Trophoblast cell (in vitro differentiated cells and primary cell): ENCODE measurements at regions not wholly inside any gene's neighbourhood (a gene's known extent, or its start where the extent isn't known, plus 50 kb on each side); places are given as distances from the start of the nearest gene placed in this dataset.

Source experiments
- DNase-seq, 2 donors: peaks; one replicate each; pipeline ENCODE4 v3.0.0-alpha.2; 2016
- H2AFZ ChIP-seq: 2 replicates; pipeline ENCODE4 v1.6.1; 2013; ENCODE audit warnings: low read length, moderate library complexity, mild to moderate bottlenecking; ENCODE audit not compliant: insufficient read depth, poor library complexity
- H2AK5ac ChIP-seq: 2 replicates; pipeline ENCODE4 v1.6.1; 2013; ENCODE audit warnings: mild to moderate bottlenecking, low read length
- H2BK120ac ChIP-seq: 2 replicates; pipeline ENCODE4 v1.6.1; 2013; ENCODE audit warnings: low read length, mild to moderate bottlenecking, moderate library complexity; ENCODE audit not compliant: insufficient read depth, poor library complexity
- H2BK12ac ChIP-seq: 2 replicates; pipeline ENCODE4 v1.6.1; 2013; ENCODE audit warnings: mild to moderate bottlenecking, low read length, moderate library complexity
- H2BK5ac ChIP-seq: 2 replicates; pipeline ENCODE4 v1.6.1; 2013; ENCODE audit warnings: low read length, low read depth, moderate library complexity, mild to moderate bottlenecking; ENCODE audit not compliant: poor library complexity
- H3K14ac ChIP-seq: 2 replicates; pipeline ENCODE4 v1.6.1; 2013; ENCODE audit warnings: mild to moderate bottlenecking, low read length
- H3K18ac ChIP-seq: 2 replicates; pipeline ENCODE4 v1.6.1; 2013; ENCODE audit warnings: mild to moderate bottlenecking, low read length
- H3K23ac ChIP-seq: 2 replicates; pipeline ENCODE4 v1.6.1; 2013; ENCODE audit warnings: low read length
- H3K27ac ChIP-seq: 2 replicates; pipeline ENCODE4 v1.5.1; 2013; ENCODE audit warnings: low read depth, mild to moderate bottlenecking, inconsistent platforms, low read length, moderate library complexity
- H3K27me3 ChIP-seq: 2 replicates; pipeline ENCODE4 v1.6.1; 2013; ENCODE audit warnings: inconsistent platforms, mild to moderate bottlenecking, low read length, moderate library complexity; ENCODE audit not compliant: insufficient read depth
- H3K36me3 ChIP-seq, 2 experiments: 1 replicate in 1 of 2; 2 replicates in 1 of 2; pipeline ENCODE4 v1.6.1; 2013; ENCODE audit warnings: low read length in 2 of 2, mild to moderate bottlenecking in 2 of 2, moderate library complexity in 1 of 2; ENCODE audit not compliant: insufficient read depth in 2 of 2, control insufficient read depth in 1 of 2
- H3K4ac ChIP-seq: 2 replicates; pipeline ENCODE4 v1.6.1; 2013; ENCODE audit warnings: low read depth, mild to moderate bottlenecking, low read length, moderate library complexity
- H3K4me1 ChIP-seq, 2 experiments: 1 replicate in 1 of 2; 2 replicates in 1 of 2; pipeline ENCODE4 v1.6.1; 2013; ENCODE audit warnings: low read length in 2 of 2, mild to moderate bottlenecking in 2 of 2, moderate library complexity in 1 of 2; ENCODE audit not compliant: insufficient read depth in 2 of 2, control insufficient read depth in 1 of 2
- H3K4me2 ChIP-seq: 2 replicates; pipeline ENCODE4 v1.6.1; 2013; ENCODE audit warnings: inconsistent platforms, mild to moderate bottlenecking, low read length, moderate library complexity
- H3K4me3 ChIP-seq: 2 replicates; pipeline ENCODE4 v1.5.1; 2013; ENCODE audit warnings: mild to moderate bottlenecking, low read depth, low read length, inconsistent platforms
- H3K79me1 ChIP-seq: one replicate; pipeline ENCODE4 v1.6.1; 2013; ENCODE audit warnings: low read length
- H3K79me2 ChIP-seq: 2 replicates; pipeline ENCODE4 v1.6.1; 2013; ENCODE audit warnings: low read length, mild to moderate bottlenecking; ENCODE audit not compliant: control insufficient read depth, insufficient read depth, poor library complexity
- H3K9ac ChIP-seq: 2 replicates; pipeline ENCODE4 v1.6.1; 2013; ENCODE audit warnings: mild to moderate bottlenecking, low read length
- H3K9me3 ChIP-seq: 2 replicates; pipeline ENCODE4 v1.6.1; 2013; ENCODE audit warnings: low read depth, mild to moderate bottlenecking, control low read depth, inconsistent platforms, low read length; ENCODE audit not compliant: insufficient read depth
- H4K12ac ChIP-seq: 2 replicates; pipeline ENCODE4 v1.6.1; 2013; ENCODE audit warnings: low read depth, mild to moderate bottlenecking, low read length, moderate library complexity
- H4K8ac ChIP-seq: 2 replicates; pipeline ENCODE4 v1.6.1; 2013; ENCODE audit warnings: low read depth, mild to moderate bottlenecking, low read length, moderate library complexity
- H4K91ac ChIP-seq: one replicate; pipeline ENCODE4 v1.6.1; 2013; ENCODE audit warnings: low read depth, mild to moderate bottlenecking, low read length, moderate library complexity
- whole genome bisulfite sequencing: extraction: QIAGEN DNeasy Blood & Tissue Kit; methylation state at CpG from one replicate; pipeline ENCODE4 v1.1.7; 2013; ENCODE audit warnings: missing lambda C conversion rate; ENCODE audit not compliant: insufficient read length, insufficient coverage; ENCODE audit errors: extremely low coverage; 5-methylcytosine and 5-hydroxymethylcytosine counted together

DNA sequence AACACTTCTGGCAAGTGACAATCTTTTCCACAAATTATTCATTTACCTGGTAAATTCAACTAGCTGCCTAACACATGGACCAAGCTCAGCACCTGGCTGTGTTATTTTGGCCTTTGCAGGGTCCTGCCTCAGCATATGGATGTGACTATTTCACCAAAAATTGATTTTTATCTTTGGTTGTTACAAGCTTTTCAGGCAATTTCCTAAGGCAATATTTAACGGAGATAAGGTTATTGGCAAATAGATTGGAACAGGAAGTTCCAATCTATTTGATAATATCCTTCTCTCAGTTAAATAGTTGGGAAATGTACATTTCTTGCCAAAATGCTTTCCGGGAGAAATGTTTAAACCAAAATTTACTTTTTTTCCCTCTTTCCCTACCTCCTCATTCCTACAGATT is 415.2 kb upstream of the SMARCA2 start:
- H3K4me2 ChIP-seq, result no peak overlapping the region
- no peak overlapping the region for H2AFZ ChIP-seq
- H3K4me3 ChIP-seq, result no peak overlapping the region
- H3K4me1 ChIP-seq, result no peaks in the 10 kb centered on the region
- H3K23ac ChIP-seq, result no peak overlapping the region
- no CpG with 5 or more reads among the region's 2 CpGs for WGBS
- H3K79me2 ChIP-seq, result no peaks in the 10 kb centered on the region
- DNase-seq, result peak; percentile 15 to 93
- H3K79me1 ChIP-seq, result no peaks in the 10 kb centered on the region
- H4K12ac ChIP-seq, result no peak overlapping the region
- H3K27ac ChIP-seq, result no peak overlapping the region
- no peak overlapping the region for H3K18ac ChIP-seq
- no peak overlapping the region for H4K91ac ChIP-seq
- no peaks in the 10 kb centered on the region for H3K27me3 ChIP-seq
- no peak overlapping the region for H2BK5ac ChIP-seq
- no peak overlapping the region for H4K8ac ChIP-seq
- no peak overlapping the region for H2BK12ac ChIP-seq
- H3K9ac ChIP-seq, result no peak overlapping the region
- no peaks in the 10 kb centered on the region for H3K36me3 ChIP-seq
- no peak overlapping the region for H3K14ac ChIP-seq
- no peaks in the 10 kb centered on the region for H3K9me3 ChIP-seq
- H3K4ac ChIP-seq, result no peak overlapping the region
- H2AK5ac ChIP-seq, result no peak overlapping the region
- no peak overlapping the region for H2BK120ac ChIP-seq

GRCh38 chr9:1604942-1605560 is 410.1 kb upstream of the SMARCA2 start:
- H3K4me3 ChIP-seq, result no peak overlapping the region
- no peak overlapping the region for H2BK5ac ChIP-seq
- H3K9me3 ChIP-seq, result no peaks in the 10 kb centered on the region
- no peaks in the 10 kb centered on the region for H3K4me1 ChIP-seq
- H4K12ac ChIP-seq, result no peak overlapping the region
- no peak overlapping the region for H3K4me2 ChIP-seq
- no peak overlapping the region for H2BK12ac ChIP-seq
- peak in 1 of 2 donors; percentile 49 for DNase-seq
- H3K14ac ChIP-seq, result no peak overlapping the region
- H3K79me2 ChIP-seq, result no peaks in the 10 kb centered on the region
- H2BK120ac ChIP-seq, result no peak overlapping the region
- H3K4ac ChIP-seq, result no peak overlapping the region
- H2AK5ac ChIP-seq, result no peak overlapping the region
- H4K91ac ChIP-seq, result no peak overlapping the region
- no peaks in the 10 kb centered on the region for H3K36me3 ChIP-seq
- H3K27ac ChIP-seq, result no peak overlapping the region
- no peak overlapping the region for H4K8ac ChIP-seq
- H3K79me1 ChIP-seq, result no peaks in the 10 kb centered on the region
- no peak overlapping the region for H2AFZ ChIP-seq
- H3K27me3 ChIP-seq, result no peaks in the 10 kb centered on the region
- no peak overlapping the region for H3K9ac ChIP-seq
- whole genome bisulfite sequencing, result no CpG with 5 or more reads among the region's 5 CpGs
- H3K23ac ChIP-seq, result no peak overlapping the region
- H3K18ac ChIP-seq, result no peak overlapping the region

GRCh38 chr9:1606253-1606652 is 408.9 kb upstream of the SMARCA2 start:
- Histone ChIP-seq H3K36me3 (no peaks in the 10 kb centered on the region), H3K9ac (no peak overlapping the region), H4K8ac (no peak overlapping the region), H3K79me1 (no peaks in the 10 kb centered on the region), H3K27me3 (no peaks in the 10 kb centered on the region), H4K12ac (no peak overlapping the region), H2AK5ac (no peak overlapping the region), H2BK12ac (no peak overlapping the region), H3K27ac (no peak overlapping the region), H3K23ac (no peak overlapping the region), H3K14ac (no peak overlapping the region), H3K4me1 (no peaks in the 10 kb centered on the region), H3K4me3 (no peak overlapping the region), H3K4me2 (no peak overlapping the region), H2BK120ac (no peak overlapping the region), H3K18ac (no peak overlapping the region), H3K9me3 (no peaks in the 10 kb centered on the region), H3K79me2 (no peaks in the 10 kb centered on the region), H2AFZ (no peak overlapping the region), H4K91ac (no peak overlapping the region), H3K4ac (no peak overlapping the region), H2BK5ac (no peak overlapping the region)
- no CpG with 5 or more reads among the region's 5 CpGs for WGBS
- no peak for DNase-seq

- Histone ChIP-seq H3K14ac (no peak overlapping the region), H3K36me3 (no peaks in the 10 kb centered on the region), H3K4me1 (peaks cover 0 to 2% of the 10 kb centered on the region in 2 experiments)
Observed at GRCh38 chr9:1612886-1613285, 402.3 kb upstream of the SMARCA2 start.

More at GRCh38 chr9:1612886-1613285, 402.3 kb upstream of the SMARCA2 start:
- Histone ChIP-seq H2BK120ac (no peak overlapping the region), H3K27ac (no peak overlapping the region), H2BK12ac (no peak overlapping the region), H3K27me3 (no peaks in the 10 kb centered on the region), H3K4me2 (no peak overlapping the region), H3K18ac (no peak overlapping the region), H3K79me2 (no peaks in the 10 kb centered on the region), H4K12ac (no peak overlapping the region), H3K9me3 (peaks cover 1% of the 10 kb centered on the region), H3K9ac (no peak overlapping the region), H4K8ac (no peak overlapping the region), H3K79me1 (no peaks in the 10 kb centered on the region), H3K23ac (no peak overlapping the region), H3K4me3 (no peak overlapping the region), H3K4ac (no peak overlapping the region), H2BK5ac (no peak overlapping the region), H2AK5ac (no peak overlapping the region), H2AFZ (no peak overlapping the region), H4K91ac (no peak overlapping the region)
- peak in 1 of 2 donors; percentile 13 for DNase-seq
- WGBS, result no CpG with 5 or more reads among the region's 2 CpGs
